ENCODE measurements at regions not wholly inside any gene's neighbourhood (a gene's known extent, or its start where the extent isn't known, plus 50 kb on each side); places are given as distances from the start of the nearest gene placed in this dataset.

- Histone ChIP-seq H3K36me3 (replicated peaks in 1 of 2; ENCODE audit: control extremely low read depth in 1 of 2, control insufficient read depth in 1 of 2, extremely low read depth in 1 of 2, insufficient read depth in 2 of 2, low read length in 1 of 2) (no peaks in the 10 kb centered on the region), H3K79me2 (ENCODE audit: control insufficient read depth, insufficient read depth, low read length) (no peaks in the 10 kb centered on the region), H3K27ac (ENCODE audit: low read length in 2 of 2) (no peak overlapping the region), H3K4me3 (ENCODE audit: control extremely low read depth in 1 of 5, extremely low read depth in 1 of 5, insufficient read depth in 1 of 5, low read depth in 2 of 5, low read length in 4 of 5) (no peak overlapping the region), H4K20me1 (ENCODE audit: control insufficient read depth, insufficient read depth, low read length, poor library complexity, severe bottlenecking) (no peaks in the 10 kb centered on the region), H3K9me3 (ENCODE audit: control extremely low read depth in 1 of 3, control insufficient read depth in 2 of 3, insufficient read depth in 1 of 3, low read length in 2 of 3) (peaks cover 0 to 15% (median 0%) of the 10 kb centered on the region in 3 donors), H3K4me1 (ENCODE audit: control insufficient read depth in 2 of 2, insufficient read depth in 2 of 2, low read length in 2 of 2) (no peaks in the 10 kb centered on the region), H3K4me2 (replicated peaks; ENCODE audit: low read depth, low read length, poor library complexity, severe bottlenecking) (no peak overlapping the region), H3K27me3 (replicated peaks in 1 of 4; ENCODE audit: control extremely low read depth in 1 of 4, control insufficient read depth in 3 of 4, insufficient read depth in 4 of 4, low read length in 3 of 4) (no peaks in the 10 kb centered on the region), H2AFZ (ENCODE audit: insufficient read depth, low read depth, low read length, poor library complexity, severe bottlenecking) (no peak overlapping the region), H3K9ac (ENCODE audit: low read length) (no peak overlapping the region)
- DNase-seq: no peak
- intact Hi-C loops (cut with micrococcal nuclease): no loop called here
- H3K27ac Mint-ChIP-seq: no peak overlapping the region
- POLR2A ChIA-PET: no interaction called here
- peaks cover 6% of the 10 kb centered on the region for H3K27me3 Mint-ChIP-seq
- H3K9me3 Mint-ChIP-seq (ENCODE audit: insufficient read depth): no peaks in the 10 kb centered on the region
- no peaks in the 10 kb centered on the region for H3K4me1 Mint-ChIP-seq
- TF ChIP-seq CTCF (IDR thresholded peaks at IDR 0.05): no peak
- no peak for TF ChIP-seq EZH2 (IDR thresholded peaks at IDR 0.05; ENCODE audit: borderline replicate concordance, insufficient read depth, low read depth, low read length, poor library complexity, severe bottlenecking)
- no peak overlapping the region for H3K4me3 Mint-ChIP-seq
- CTCF ChIA-PET: no interaction called here
- no peak for ATAC-seq (ENCODE audit: low read depth)
- 65% methylated on average over 1 of the region's 1 CpG for WGBS (ENCODE audit: insufficient coverage)
These were observed 258.8 kb downstream of the ASMT start for GRCh38 chrX:1873671-1874070.

- Histone ChIP-seq H3K9me3 (ENCODE audit: control extremely low read depth in 1 of 3, control insufficient read depth in 2 of 3, insufficient read depth in 1 of 3, low read length in 2 of 3) (peaks cover 0 to 18% (median 0%) of the 10 kb centered on the region in 3 donors), H3K4me3 (ENCODE audit: control extremely low read depth in 1 of 5, extremely low read depth in 1 of 5, insufficient read depth in 1 of 5, low read depth in 2 of 5, low read length in 4 of 5) (no peak overlapping the region), H3K79me2 (ENCODE audit: control insufficient read depth, insufficient read depth, low read length) (no peaks in the 10 kb centered on the region), H3K9ac (ENCODE audit: low read length) (no peak overlapping the region), H3K27me3 (replicated peaks in 1 of 4; ENCODE audit: control extremely low read depth in 1 of 4, control insufficient read depth in 3 of 4, insufficient read depth in 4 of 4, low read length in 3 of 4) (no peaks in the 10 kb centered on the region), H3K4me1 (ENCODE audit: control insufficient read depth in 2 of 2, insufficient read depth in 2 of 2, low read length in 2 of 2) (no peaks in the 10 kb centered on the region), H3K4me2 (replicated peaks; ENCODE audit: low read depth, low read length, poor library complexity, severe bottlenecking) (no peak overlapping the region), H3K36me3 (replicated peaks in 1 of 2; ENCODE audit: control extremely low read depth in 1 of 2, control insufficient read depth in 1 of 2, extremely low read depth in 1 of 2, insufficient read depth in 2 of 2, low read length in 1 of 2) (no peaks in the 10 kb centered on the region), H2AFZ (ENCODE audit: insufficient read depth, low read depth, low read length, poor library complexity, severe bottlenecking) (no peak overlapping the region), H3K27ac (ENCODE audit: low read length in 2 of 2) (no peak overlapping the region), H4K20me1 (ENCODE audit: control insufficient read depth, insufficient read depth, low read length, poor library complexity, severe bottlenecking) (no peaks in the 10 kb centered on the region)
- ATAC-seq (ENCODE audit: low read depth): no peak
- CTCF ChIA-PET: no interaction called here
- no peak overlapping the region for H3K4me3 Mint-ChIP-seq
- intact Hi-C loops (cut with micrococcal nuclease): no loop called here
- WGBS (ENCODE audit: insufficient coverage): 58% methylated on average over 2 of the region's 6 CpGs
- no peak overlapping the region for H3K27ac Mint-ChIP-seq
- POLR2A ChIA-PET: no interaction called here
- no peaks in the 10 kb centered on the region for H3K9me3 Mint-ChIP-seq (ENCODE audit: insufficient read depth)
- no peaks in the 10 kb centered on the region for H3K4me1 Mint-ChIP-seq
- H3K27me3 Mint-ChIP-seq: peaks cover 6% of the 10 kb centered on the region
- no peak for DNase-seq
- TF ChIP-seq CTCF (IDR thresholded peaks at IDR 0.05): no peak
- TF ChIP-seq EZH2 (IDR thresholded peaks at IDR 0.05; ENCODE audit: borderline replicate concordance, insufficient read depth, low read depth, low read length, poor library complexity, severe bottlenecking): no peak
These were observed 259.6 kb downstream of the ASMT start for GRCh38 chrX:1874416-1874815.
